GM21737 (cell line): ENCODE measurements at regions not wholly inside any gene's neighbourhood (a gene's known extent, or its start where the extent isn't known, plus 50 kb on each side); places are given as distances from the start of the nearest gene placed in this dataset.

Source experiments
- ATAC-seq: cut with Tn5 transposase; IDR thresholded peaks from one replicate; pipeline ENCODE4 v1.9.1; 2021; ENCODE audit warnings: mild to moderate bottlenecking, moderate library complexity; ENCODE audit not compliant: unreplicated experiment

DNA sequence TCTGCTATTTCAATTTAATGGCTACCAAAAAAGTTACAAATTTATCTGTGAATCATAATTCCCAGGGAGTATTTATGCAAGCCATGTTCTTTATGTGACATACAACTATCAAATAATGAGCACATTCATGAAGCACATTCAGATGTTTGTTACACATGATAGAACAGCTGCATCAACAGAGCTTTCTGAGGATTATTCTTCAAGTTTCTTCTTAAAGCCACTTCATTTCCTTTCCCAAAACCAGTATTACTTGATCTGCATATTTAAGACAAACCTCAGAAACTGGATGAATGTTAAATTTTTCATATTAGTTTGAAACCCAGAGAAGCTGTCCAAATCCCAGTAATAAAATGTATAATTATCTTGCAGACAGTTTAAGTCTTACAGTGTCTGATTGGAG is 73.6 kb upstream of the SOX5 start:
- ATAC-seq: no peak

GRCh38 chr12:24021164-24021502 is 71.7 kb upstream of the SOX5 start:
- no peak for ATAC-seq

- no peak for ATAC-seq
Observed at GRCh38 chr12:24020397-24021163, 71.1 kb upstream of the SOX5 start.

DNA sequence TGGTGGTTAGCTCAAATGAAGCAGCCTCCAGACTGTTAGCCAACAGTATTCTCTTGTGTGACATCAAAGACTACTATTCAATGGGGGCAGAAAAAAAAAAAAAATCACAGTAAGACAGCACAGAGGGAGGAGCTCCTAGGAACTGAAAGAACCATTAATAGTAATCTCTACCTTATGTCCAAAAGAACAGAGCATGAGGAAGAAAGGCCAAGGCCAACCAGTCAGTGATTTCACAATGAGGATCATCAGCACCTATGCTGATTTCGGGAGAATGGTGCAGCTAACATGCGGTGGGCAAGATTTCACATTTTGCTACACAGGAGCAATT is 66.3 kb upstream of the SOX5 start:
- ATAC-seq: no peak

GRCh38 chr12:24014915-24015832 is 65.7 kb upstream of the SOX5 start:
- ATAC-seq: no peak

DNA sequence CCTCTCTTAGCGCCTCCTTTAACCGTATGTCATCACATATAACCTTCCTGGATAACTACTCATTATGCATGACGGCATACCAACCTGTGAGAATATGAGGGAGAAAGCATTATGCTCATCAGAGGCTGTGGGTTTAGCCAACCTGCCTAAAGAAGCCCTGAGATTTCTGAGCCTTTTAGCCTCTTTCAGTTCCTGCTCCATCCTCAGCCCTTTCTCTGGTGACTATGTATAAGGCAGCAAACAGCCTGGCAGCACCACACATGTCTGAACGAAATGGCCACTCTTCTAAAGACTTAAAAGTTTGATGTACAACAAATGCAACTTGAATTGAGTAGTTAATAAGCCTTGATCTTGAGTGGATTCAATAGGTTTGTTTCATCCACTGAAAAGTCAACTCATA is 64.8 kb upstream of the SOX5 start:
- no peak for ATAC-seq

DNA sequence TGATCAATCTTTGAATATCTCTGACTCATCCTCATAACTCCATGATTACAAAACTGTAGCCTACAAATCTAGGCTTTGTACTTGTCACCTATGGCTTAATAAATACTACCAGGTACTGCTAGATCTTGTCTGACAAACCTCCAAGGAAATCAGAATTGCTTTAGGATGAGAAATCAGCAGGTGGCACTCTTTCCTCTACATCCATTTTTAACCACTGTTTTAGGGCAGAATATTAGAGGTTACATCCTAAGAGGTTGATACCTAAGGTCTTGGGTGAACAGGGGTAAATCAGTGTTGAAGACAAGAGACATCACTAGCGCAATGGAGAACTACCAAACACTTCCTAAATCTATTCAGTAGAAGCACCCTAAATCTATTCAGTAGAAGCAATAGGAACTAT is 63.1 kb upstream of the SOX5 start:
- ATAC-seq: no peak

- no peak for ATAC-seq
Observed at GRCh38 chr12:24011927-24012507, 62.5 kb upstream of the SOX5 start.

GRCh38 chr12:24008166-24008565 is 58.7 kb upstream of the SOX5 start:
- ATAC-seq: no peak
